GM19328 (cell line): ENCODE measurements at regions not wholly inside any gene's neighbourhood (a gene's known extent, or its start where the extent isn't known, plus 50 kb on each side); places are given as distances from the start of the nearest gene placed in this dataset.
"Not testable (repeated sequence)": the region's sequence is repeated elsewhere in the genome, so short reads cannot be mapped to it uniquely, and the experiment has no call there.

Experiments
- ATAC-seq: cut with Tn5 transposase; IDR thresholded peaks from one replicate; pipeline ENCODE4 v1.9.1; 2021; ENCODE audit warnings: mild to moderate bottlenecking, moderate library complexity; ENCODE audit not compliant: unreplicated experiment

- ATAC-seq, result not testable (repeated sequence)
Measured at GRCh38 chr6:94557207-94557606, 1020.1 kb upstream of the MANEA start.

- no peak for ATAC-seq
Measured at GRCh38 chr6:94548201-94548600, 1029.1 kb upstream of the MANEA start.

DNA sequence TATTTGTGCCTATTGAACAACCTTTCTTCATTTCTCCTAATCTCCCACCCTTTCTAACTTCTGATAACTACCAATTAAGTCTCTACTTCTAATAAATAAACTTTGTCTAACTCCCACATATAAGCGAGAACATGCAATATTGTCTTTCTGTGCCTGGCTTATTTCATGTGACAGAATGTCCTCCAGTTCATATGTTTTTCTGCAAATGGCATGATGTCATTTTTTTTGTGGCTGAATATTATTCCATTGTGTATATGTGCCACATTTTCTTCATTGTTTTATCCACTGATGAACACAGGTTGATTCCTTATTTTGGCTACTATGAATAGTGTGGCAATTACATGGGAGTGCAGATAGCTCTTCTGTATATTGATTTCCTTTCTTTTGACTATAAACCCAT lies 1041.5 kb upstream of the MANEA start:
- ATAC-seq, result no peak

- ATAC-seq, result no peak
Measured at GRCh38 chr6:94511502-94512088, 1065.7 kb upstream of the MANEA start.

DNA sequence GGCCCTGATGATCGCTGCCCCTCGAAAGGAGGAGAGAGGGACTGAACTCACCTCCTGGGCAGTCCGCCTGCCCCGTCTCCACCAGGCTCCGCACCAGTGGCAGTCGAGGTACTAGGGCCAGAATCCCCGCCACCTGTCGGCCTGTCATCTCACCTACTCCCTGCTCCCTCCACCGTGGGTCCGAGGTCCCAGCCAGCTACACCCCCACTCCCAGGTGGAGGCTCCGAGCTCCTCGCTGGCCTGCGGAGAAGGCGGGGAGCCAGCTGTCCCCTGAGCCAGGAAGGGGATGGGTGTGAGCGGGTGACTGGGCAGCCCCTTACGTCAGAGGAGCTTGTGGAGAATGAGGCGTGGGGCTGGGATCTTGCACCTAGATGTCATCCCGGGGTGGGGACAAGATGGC lies 1066.5 kb upstream of the MANEA start:
- no peak for ATAC-seq

DNA sequence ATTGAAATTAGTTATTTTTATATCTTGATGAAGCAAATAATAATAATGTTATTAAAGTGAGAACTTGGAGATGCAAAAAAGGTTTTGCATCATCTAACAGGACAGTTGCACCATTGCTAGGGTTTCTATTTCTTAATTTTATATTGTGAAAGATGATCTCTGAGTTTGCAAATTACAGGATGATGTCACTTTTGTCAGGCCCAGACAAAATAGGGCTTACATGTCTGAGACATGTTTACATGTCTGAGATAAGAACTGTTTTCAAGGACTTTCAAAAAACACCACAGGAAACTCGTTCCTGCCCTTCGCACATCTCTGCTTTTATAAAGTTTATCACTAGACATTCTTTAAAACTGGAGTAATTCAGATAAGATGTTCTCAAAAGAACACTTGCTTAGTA lies 1075.8 kb upstream of the MANEA start:
- ATAC-seq, result no peak

DNA sequence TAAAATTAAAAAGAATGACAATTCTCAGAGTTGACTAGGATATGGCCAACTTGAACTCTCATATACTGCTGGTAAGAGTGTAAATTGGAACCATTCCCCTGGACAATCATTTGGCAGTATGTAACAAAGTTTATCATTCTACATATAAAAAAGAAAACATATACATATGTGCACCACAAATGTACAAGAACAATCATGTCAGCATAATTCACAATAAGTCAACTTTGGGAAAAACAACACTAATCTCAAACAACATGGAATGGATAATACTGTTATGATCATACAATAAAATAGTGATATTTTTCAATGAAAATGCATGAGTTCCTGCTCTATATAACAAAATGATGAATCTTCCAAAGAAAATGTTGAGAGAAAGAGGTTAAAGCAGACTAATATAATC lies 1078.7 kb upstream of the EPHA7 start:
- ATAC-seq, result no peak

- ATAC-seq, result no peak
Measured at GRCh38 chr6:94494500-94494899, 1075.1 kb upstream of the EPHA7 start.

- ATAC-seq, result no peak
Measured at GRCh38 chr6:94487371-94487770, 1068.0 kb upstream of the EPHA7 start.

DNA sequence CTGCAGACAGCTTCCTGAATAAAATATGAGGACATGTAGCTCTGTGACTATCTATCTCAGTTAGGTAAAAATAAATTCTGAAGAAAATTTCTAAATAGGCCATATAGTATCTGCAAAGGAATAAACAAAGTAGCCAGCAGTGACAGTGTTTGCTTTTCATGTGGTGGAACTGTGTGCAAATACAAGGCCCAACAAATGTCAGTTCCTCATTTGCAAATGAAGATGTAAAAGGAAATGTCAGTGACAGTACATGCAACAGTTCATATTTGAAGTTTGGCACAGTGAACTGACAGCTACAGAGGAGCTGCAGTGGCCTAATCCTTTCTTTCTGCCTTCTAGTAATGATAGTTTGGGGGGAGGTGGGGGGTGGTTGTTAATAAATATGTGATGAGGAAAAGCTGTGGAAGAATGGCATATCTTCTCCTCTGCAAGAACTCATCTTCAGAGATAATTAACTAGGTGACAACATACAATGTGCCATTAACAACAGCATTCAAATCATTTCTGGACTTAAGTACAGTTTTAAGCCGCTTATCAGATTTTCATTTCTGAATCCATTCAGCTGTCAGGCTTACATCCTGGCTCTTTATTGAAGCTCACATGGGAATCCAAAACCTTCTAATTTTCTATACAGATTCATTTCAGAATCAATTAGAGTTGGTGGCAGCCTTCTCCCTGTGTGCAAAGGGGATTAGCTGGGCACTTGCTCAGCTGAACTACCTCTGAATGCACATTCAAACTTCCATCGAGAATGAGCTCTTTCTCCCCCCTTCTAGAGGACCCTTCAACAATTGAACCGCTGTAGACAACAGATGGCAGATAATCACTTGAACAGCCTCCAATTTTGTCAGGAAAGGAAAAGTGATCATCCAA lies 1059.0 kb upstream of the EPHA7 start:
- no peak for ATAC-seq

DNA sequence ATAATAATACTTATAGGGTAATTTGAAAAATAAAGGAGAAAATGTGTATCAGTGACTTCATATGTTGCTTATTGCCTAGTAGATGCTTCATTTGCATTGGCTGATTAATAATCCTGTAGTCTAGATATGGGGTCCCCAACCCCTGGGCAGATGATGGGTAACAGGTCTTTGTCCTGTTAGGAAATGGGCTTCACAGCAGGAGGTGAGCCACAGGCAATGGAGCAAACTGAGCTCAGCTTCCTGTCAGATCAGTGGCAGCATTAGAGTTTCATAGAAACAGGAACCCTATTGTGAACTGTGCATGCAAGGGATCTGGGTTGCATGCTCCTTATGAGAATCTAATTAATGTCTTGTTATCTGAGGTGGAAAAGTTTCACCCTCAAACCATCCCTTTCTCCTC lies 1049.5 kb upstream of the EPHA7 start:
- no peak for ATAC-seq

GRCh38 chr6:94464018-94464510 lies 1044.7 kb upstream of the EPHA7 start:
- ATAC-seq, result no peak

GRCh38 chr6:94463306-94463705 lies 1043.9 kb upstream of the EPHA7 start:
- ATAC-seq, result no peak

DNA sequence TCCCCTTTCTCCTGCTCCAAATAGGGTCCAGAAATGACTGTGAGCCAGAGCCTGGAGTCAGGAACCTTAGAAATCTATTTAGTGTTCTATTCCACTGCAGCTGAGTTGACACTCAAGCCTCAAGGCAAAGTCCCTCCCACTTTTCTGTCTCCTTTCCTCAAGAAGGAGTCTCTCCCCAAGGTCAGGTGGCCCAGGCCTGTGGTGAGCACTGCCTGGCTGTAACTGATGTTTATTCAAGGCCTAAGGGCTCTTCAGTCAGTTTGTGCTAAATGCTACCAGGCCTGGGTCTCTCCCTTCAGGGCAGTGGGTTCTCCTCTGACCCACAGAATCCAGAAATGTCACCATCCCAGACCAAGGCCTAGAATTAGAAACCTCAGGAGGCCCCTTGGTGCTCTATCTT lies 1042.9 kb upstream of the EPHA7 start:
- ATAC-seq, result no peak

DNA sequence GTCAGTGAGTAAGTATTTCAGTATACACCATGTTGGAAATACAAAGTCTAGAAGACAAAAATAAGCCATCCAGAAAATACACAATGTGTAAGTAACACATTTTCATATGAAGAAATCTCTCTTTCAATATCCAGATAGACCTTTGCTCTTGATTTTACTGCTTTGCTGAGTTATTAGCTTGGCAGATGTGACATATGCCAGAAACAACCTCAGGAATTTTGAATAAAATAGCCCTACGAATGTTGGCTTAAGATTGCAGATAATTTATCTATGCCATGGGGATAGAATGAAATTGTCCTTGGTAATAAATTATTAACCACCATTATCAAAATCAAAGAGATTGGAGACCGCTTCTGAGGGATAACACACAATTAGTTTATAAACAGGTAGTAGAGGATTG lies 1036.9 kb upstream of the EPHA7 start:
- no peak for ATAC-seq

- no peak for ATAC-seq
Measured at GRCh38 chr6:94454231-94454630, 1034.9 kb upstream of the EPHA7 start.

DNA sequence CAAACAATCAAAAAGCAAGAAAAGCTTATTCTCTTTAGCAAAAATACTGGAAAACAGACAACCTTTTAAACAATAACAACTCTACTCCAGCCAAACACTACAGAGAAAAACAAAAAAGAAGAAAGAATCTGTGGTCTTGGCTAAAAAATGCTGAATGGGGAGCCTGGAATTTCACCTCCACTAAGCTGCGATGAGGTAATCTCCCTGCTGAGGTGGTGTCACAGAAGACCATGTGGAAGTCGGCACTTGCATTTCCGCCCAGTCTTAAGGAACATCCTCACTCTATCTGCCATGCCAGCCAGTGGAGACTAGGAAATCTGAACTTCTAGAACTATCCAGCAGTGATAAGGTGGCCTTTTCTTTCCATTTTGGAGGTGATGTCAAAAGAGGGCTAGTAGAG lies 1026.8 kb upstream of the EPHA7 start:
- ATAC-seq, result no peak

- ATAC-seq, result no peak
Measured at GRCh38 chr6:94443701-94444100, 1024.3 kb upstream of the EPHA7 start.

DNA sequence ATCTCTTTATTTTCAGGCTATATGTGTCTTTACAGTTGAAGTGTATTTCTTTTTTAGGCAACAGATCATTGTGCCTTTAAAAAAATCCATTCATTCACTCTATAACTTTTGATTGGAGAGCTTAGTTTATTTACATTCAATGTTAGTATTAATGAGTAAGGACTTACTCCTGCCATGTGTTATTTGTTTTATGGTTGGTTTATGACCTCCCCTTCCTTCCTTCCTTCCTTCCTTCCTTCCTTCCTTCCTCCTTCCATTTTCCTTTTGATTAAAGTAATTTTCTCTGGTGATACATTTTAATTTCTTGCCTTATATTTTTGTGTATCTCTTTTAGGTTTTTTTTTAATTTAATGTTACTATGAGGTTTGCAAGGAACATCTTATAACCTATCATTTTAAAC lies 1005.3 kb upstream of the EPHA7 start:
- ATAC-seq, result no peak

DNA sequence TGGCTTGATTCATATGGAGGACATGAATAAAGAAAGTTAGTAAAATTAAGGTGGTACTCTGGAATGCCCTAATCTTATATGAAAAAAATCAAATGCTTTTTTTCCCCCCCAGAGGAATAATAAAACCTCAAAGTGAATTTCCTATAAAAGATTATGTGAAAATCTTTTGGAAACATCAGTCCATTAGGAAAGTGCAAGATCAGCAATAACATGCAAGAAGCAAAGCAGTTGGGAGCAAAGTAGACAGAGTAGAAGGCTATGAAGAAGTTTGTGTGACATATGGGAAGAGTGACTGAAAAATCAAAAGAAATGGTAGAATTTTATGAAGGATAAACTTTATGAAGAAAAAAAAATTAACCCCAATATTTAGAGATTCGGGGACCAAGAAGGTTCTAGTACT lies 998.0 kb upstream of the EPHA7 start:
- ATAC-seq, result no peak

DNA sequence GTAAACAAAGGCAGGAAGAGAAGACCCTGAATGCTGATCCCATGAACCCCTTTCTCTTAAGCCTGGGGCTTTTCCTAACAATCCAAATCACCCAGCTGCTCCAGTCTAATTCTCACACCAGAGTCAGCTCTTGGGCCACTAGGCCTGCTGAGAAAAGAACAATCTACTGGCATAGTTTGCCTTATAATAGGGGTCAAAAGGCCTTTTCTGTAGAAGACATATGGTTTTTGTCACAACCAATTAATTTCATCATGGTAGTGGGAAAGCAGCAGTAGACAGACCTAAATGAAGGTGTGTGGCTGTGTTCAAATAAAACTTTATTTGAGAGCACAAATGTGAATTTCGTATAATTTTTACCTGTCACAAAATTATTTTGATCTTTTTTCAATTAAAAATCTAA lies 994.7 kb upstream of the EPHA7 start:
- no peak for ATAC-seq

- ATAC-seq, result no peak
Measured at GRCh38 chr6:94401311-94401710, 982.0 kb upstream of the EPHA7 start.
